HG02642 (cell line): ENCODE measurements at regions not wholly inside any gene's neighbourhood (a gene's known extent, or its start where the extent isn't known, plus 50 kb on each side); places are given as distances from the start of the nearest gene placed in this dataset.

Experiments
- ATAC-seq: cut with Tn5 transposase; IDR thresholded peaks from one replicate; pipeline ENCODE4 v1.9.1; 2021; ENCODE audit warnings: mild to moderate bottlenecking; ENCODE audit not compliant: unreplicated experiment, poor library complexity

GRCh38 chr9:7405924-7406604, 393.5 kb downstream of the DMAC1 start:
- ATAC-seq = peak; percentile 79

GRCh38 chr9:7403839-7404487, 395.6 kb downstream of the DMAC1 start:
- no peak for ATAC-seq

GRCh38 chr9:7403028-7403389, 396.6 kb downstream of the DMAC1 start:
- ATAC-seq = no peak

GRCh38 chr9:7402334-7403027, 397.1 kb downstream of the DMAC1 start:
- no peak for ATAC-seq

- ATAC-seq = no peak
These were observed 398.5 kb downstream of the DMAC1 start for GRCh38 chr9:7401116-7401515.

GRCh38 chr9:7394002-7394774, 405.4 kb downstream of the DMAC1 start:
- no peak for ATAC-seq

GRCh38 chr9:7392148-7392547, 407.4 kb downstream of the DMAC1 start:
- no peak for ATAC-seq

GRCh38 chr9:7388755-7389154, 410.8 kb downstream of the DMAC1 start:
- ATAC-seq = no peak

GRCh38 chr9:7387840-7388239, 411.7 kb downstream of the DMAC1 start:
- no peak for ATAC-seq

- no peak for ATAC-seq
These were observed 417.3 kb downstream of the DMAC1 start for GRCh38 chr9:7382304-7382703.

- no peak for ATAC-seq
These were observed 422.1 kb downstream of the DMAC1 start for GRCh38 chr9:7377489-7377888.

- ATAC-seq = no peak
These were observed 422.7 kb downstream of the DMAC1 start for GRCh38 chr9:7376833-7377232.

GRCh38 chr9:7376213-7376612, 423.4 kb downstream of the DMAC1 start:
- ATAC-seq = no peak

GRCh38 chr9:7375013-7375511, 424.5 kb downstream of the DMAC1 start:
- ATAC-seq = no peak

GRCh38 chr9:7370988-7371387, 428.6 kb downstream of the DMAC1 start:
- no peak for ATAC-seq

GRCh38 chr9:7370381-7370780, 429.2 kb downstream of the DMAC1 start:
- no peak for ATAC-seq

- no peak for ATAC-seq
These were observed 430.2 kb downstream of the DMAC1 start for GRCh38 chr9:7369384-7369821.

GRCh38 chr9:7368410-7369292, 430.9 kb downstream of the DMAC1 start:
- ATAC-seq = no peak

GRCh38 chr9:7367726-7368125, 431.9 kb downstream of the DMAC1 start:
- ATAC-seq = no peak

GRCh38 chr9:7366121-7366520, 433.5 kb downstream of the DMAC1 start:
- no peak for ATAC-seq
